Erythroblast (primary cell): ENCODE measurements at regions not wholly inside any gene's neighbourhood (a gene's known extent, or its start where the extent isn't known, plus 50 kb on each side); places are given as distances from the start of the nearest gene placed in this dataset.

Source experiments
- GATA1 ChIP-seq: IDR thresholded peaks from 2 replicates; pipeline ENCODE4 v1.6.1; 2011; ENCODE audit warnings: low read depth, mild to moderate bottlenecking, control low read depth, low read length, moderate library complexity
- POLR2A ChIP-seq: IDR thresholded peaks from 2 replicates; pipeline ENCODE4 v1.6.1; 2011; ENCODE audit warnings: mild to moderate bottlenecking, low read length

GRCh38 chr9:116080561-116080960 is 73.0 kb upstream of the PAPPA start:
- TF ChIP-seq POLR2A: no peak
- no peak for TF ChIP-seq GATA1
